H9 (cell line): ENCODE measurements at regions not wholly inside any gene's neighbourhood (a gene's known extent, or its start where the extent isn't known, plus 50 kb on each side); places are given as distances from the start of the nearest gene placed in this dataset.

Experiments
- DNase-seq: peaks from one replicate; pipeline ENCODE4 v3.0.0-alpha.2; 2017
- H2AFZ ChIP-seq: one replicate; pipeline ENCODE4 v1.6.1; 2013; ENCODE audit warnings: mild to moderate bottlenecking, low read length, control low read depth, moderate library complexity
- H2AK5ac ChIP-seq: 2 replicates; pipeline ENCODE4 v1.6.1; 2013; ENCODE audit warnings: low read length, control low read depth, mixed read lengths; ENCODE audit not compliant: insufficient read length
- H2BK120ac ChIP-seq: one replicate; pipeline ENCODE4 v1.6.1; 2013; ENCODE audit warnings: low read depth, mild to moderate bottlenecking, low read length, control low read depth, inconsistent platforms; ENCODE audit not compliant: poor library complexity, severe bottlenecking
- H2BK12ac ChIP-seq: 2 replicates; pipeline ENCODE4 v1.6.1; 2013; ENCODE audit warnings: low read length, control low read depth, mixed read lengths, low read depth; ENCODE audit not compliant: insufficient read length
- H2BK15ac ChIP-seq: 2 replicates; pipeline ENCODE4 v1.6.1; 2013; ENCODE audit warnings: low read depth, low read length, control low read depth
- H2BK20ac ChIP-seq: one replicate; pipeline ENCODE4 v1.6.1; 2013; ENCODE audit warnings: low read depth, mild to moderate bottlenecking, low read length, control low read depth, inconsistent platforms; ENCODE audit not compliant: poor library complexity, severe bottlenecking
- H2BK5ac ChIP-seq: 2 replicates; pipeline ENCODE4 v1.6.1; 2013; ENCODE audit warnings: low read length, control low read depth, mixed read lengths; ENCODE audit not compliant: insufficient read length
- H3K14ac ChIP-seq: 2 replicates; pipeline ENCODE4 v1.6.1; 2013; ENCODE audit warnings: low read length, control low read depth; ENCODE audit not compliant: insufficient read depth
- H3K18ac ChIP-seq: 2 replicates; pipeline ENCODE4 v1.6.1; 2013; ENCODE audit warnings: low read depth, mild to moderate bottlenecking, mixed read lengths, low read length, control low read depth; ENCODE audit not compliant: insufficient read length
- H3K23ac ChIP-seq: 2 replicates; pipeline ENCODE4 v1.6.1; 2013; ENCODE audit warnings: low read length, control low read depth, mixed read lengths, low read depth; ENCODE audit not compliant: insufficient read length
- H3K23me2 ChIP-seq: 2 replicates; pipeline ENCODE4 v1.6.1; 2013; ENCODE audit warnings: low read depth, mild to moderate bottlenecking, mixed read lengths, low read length, control low read depth; ENCODE audit not compliant: insufficient read length, poor library complexity, severe bottlenecking
- H3K27ac ChIP-seq: 2 replicates; pipeline ENCODE4 v1.5.1; 2013; ENCODE audit warnings: low read length, control low read depth, mixed read lengths, low read depth; ENCODE audit not compliant: insufficient read length
- H3K27me3 ChIP-seq: 2 replicates; pipeline ENCODE4 v1.6.1; 2013; ENCODE audit warnings: low read length, control low read depth, inconsistent platforms; ENCODE audit not compliant: insufficient read depth
- H3K4ac ChIP-seq: 2 replicates; pipeline ENCODE4 v1.6.1; 2013; ENCODE audit warnings: low read depth, mild to moderate bottlenecking, control low read depth, inconsistent platforms, low read length, moderate library complexity
- H3K4me1 ChIP-seq: 2 replicates; pipeline ENCODE4 v1.6.1; 2013; ENCODE audit warnings: low read length, control low read depth, inconsistent platforms; ENCODE audit not compliant: insufficient read depth
- H3K4me2 ChIP-seq: 2 replicates; pipeline ENCODE4 v1.6.1; 2013; ENCODE audit warnings: low read length, control low read depth, mixed read lengths; ENCODE audit not compliant: insufficient read length, insufficient read depth
- H3K56ac ChIP-seq: 2 replicates; pipeline ENCODE4 v1.6.1; 2013; ENCODE audit warnings: low read depth, mild to moderate bottlenecking, mixed read lengths, low read length, control low read depth; ENCODE audit not compliant: insufficient read length
- H3K79me1 ChIP-seq: 2 replicates; pipeline ENCODE4 v1.6.1; 2013; ENCODE audit warnings: low read depth, mild to moderate bottlenecking, moderate library complexity, low read length, control low read depth, inconsistent platforms; ENCODE audit not compliant: insufficient read depth, poor library complexity, severe bottlenecking
- H3K79me2 ChIP-seq: 2 replicates; pipeline ENCODE4 v1.6.1; 2013; ENCODE audit warnings: low read length, control low read depth, inconsistent platforms; ENCODE audit not compliant: insufficient read depth
- H3K9ac ChIP-seq: 2 replicates; pipeline ENCODE4 v1.6.1; 2013; ENCODE audit warnings: low read length, control low read depth, mixed read lengths; ENCODE audit not compliant: insufficient read length; ENCODE audit errors: extremely low read depth
- H3K9me3 ChIP-seq: one replicate; pipeline ENCODE4 v1.6.1; 2013; ENCODE audit warnings: low read depth, low read length, inconsistent platforms; ENCODE audit not compliant: control insufficient read depth
- H3T11ph ChIP-seq: one replicate; pipeline ENCODE4 v1.6.1; 2013; ENCODE audit warnings: mild to moderate bottlenecking, low read length, control low read depth, inconsistent platforms
- H4K20me1 ChIP-seq: one replicate; pipeline ENCODE4 v1.6.1; 2013; ENCODE audit not compliant: control insufficient read depth, insufficient read length, insufficient read depth
- H4K5ac ChIP-seq: 2 replicates; pipeline ENCODE4 v1.6.1; 2013; ENCODE audit warnings: low read depth, mild to moderate bottlenecking, mixed read lengths, low read length, control low read depth; ENCODE audit not compliant: insufficient read length
- H4K8ac ChIP-seq: replicated peaks from 2 replicates; pipeline ENCODE4 v1.6.1; 2013; ENCODE audit warnings: low read length, control low read depth, mixed read lengths, low read depth; ENCODE audit not compliant: insufficient read length
- H4K91ac ChIP-seq: 2 replicates; pipeline ENCODE4 v1.6.1; 2013; ENCODE audit warnings: low read depth, mild to moderate bottlenecking, moderate library complexity, mixed read lengths, low read length, control low read depth; ENCODE audit not compliant: insufficient read length
- H3K27ac Mint-ChIP-seq, 3 experiments: 2 replicates in 2 of 3; 3 replicates in 1 of 3; pipeline ENCODE4 v1.8.0; 2020 to 2021; ENCODE audit warnings: mixed read lengths in 3 of 3, mild to moderate bottlenecking in 1 of 3, moderate library complexity in 1 of 3
- H3K27me3 Mint-ChIP-seq: 2 replicates; pipeline ENCODE4 v1.8.0; 2021; ENCODE audit warnings: low read depth, mild to moderate bottlenecking, moderate library complexity, mixed read lengths
- H3K36me3 Mint-ChIP-seq, 3 experiments: 2 replicates in 2 of 3; 3 replicates in 1 of 3; pipeline ENCODE4 v1.8.0; 2020 to 2021; ENCODE audit warnings: low read depth in 3 of 3, mixed read lengths in 3 of 3; ENCODE audit not compliant: insufficient read depth in 1 of 3
- H3K4me1 Mint-ChIP-seq, 2 experiments: 2 replicates each; pipeline ENCODE4 v1.8.0; 2020; ENCODE audit warnings: mixed read lengths in 2 of 2
- H3K4me3 Mint-ChIP-seq, 2 experiments: 2 replicates in 1 of 2; 3 replicates in 1 of 2; pipeline ENCODE4 v1.8.0; 2020 to 2021; ENCODE audit warnings: mild to moderate bottlenecking in 2 of 2, mixed read lengths in 2 of 2, moderate library complexity in 1 of 2
- H3K9me3 Mint-ChIP-seq, 2 experiments: 2 replicates in 1 of 2; 3 replicates in 1 of 2; pipeline ENCODE4 v1.8.0; 2020; ENCODE audit warnings: mild to moderate bottlenecking in 2 of 2, mixed read lengths in 2 of 2, moderate library complexity in 1 of 2
- CTCF ChIP-seq: fragments of 200-600 bp; sonication (generic); conservative IDR thresholded peaks from 3 replicates; pipeline ENCODE4 v1.8.0; 2021; ENCODE audit warnings: antibody characterized with exemption, mild to moderate bottlenecking
- WGBS: extraction: QIAGEN DNeasy Blood & Tissue Kit; methylation state at CpG from one replicate; pipeline ENCODE4 v1.1.7; 2013; ENCODE audit warnings: missing lambda C conversion rate, low lambda C conversion rate, mixed read lengths; ENCODE audit not compliant: insufficient read length; ENCODE audit errors: extremely low coverage; 5-methylcytosine and 5-hydroxymethylcytosine counted together

- no peak overlapping the region for H3K9ac ChIP-seq
- H2BK12ac ChIP-seq, result no peak overlapping the region
- H3K4me3 Mint-ChIP-seq, result no peak overlapping the region
- H3K4me1 Mint-ChIP-seq, result peaks cover 11 to 28% of the 10 kb centered on the region in 2 experiments
- H3K9me3 Mint-ChIP-seq, result peaks cover 35% of the 10 kb centered on the region in 2 experiments
- no peak overlapping the region for H2BK5ac ChIP-seq
- TF ChIP-seq CTCF, result no peak
- H3K27me3 ChIP-seq, result no peaks in the 10 kb centered on the region
- no peaks in the 10 kb centered on the region for H4K20me1 ChIP-seq
- H2AFZ ChIP-seq, result no peak overlapping the region
- H3K36me3 Mint-ChIP-seq, result peaks cover 1 to 6% (median 1%) of the 10 kb centered on the region in 3 experiments; a peak in 5 of 7 replicates
- H3K23me2 ChIP-seq, result no peaks in the 10 kb centered on the region
- no peak overlapping the region for H2AK5ac ChIP-seq
- no peaks in the 10 kb centered on the region for H3K27me3 Mint-ChIP-seq
- H2BK20ac ChIP-seq, result no peak overlapping the region
- no peaks in the 10 kb centered on the region for H3K79me1 ChIP-seq
- no peak overlapping the region for H3K4ac ChIP-seq
- no peak overlapping the region for H4K8ac ChIP-seq
- H3K79me2 ChIP-seq, result no peaks in the 10 kb centered on the region
- no peaks in the 10 kb centered on the region for H3K9me3 ChIP-seq
- no peaks in the 10 kb centered on the region; the same call in 1 of the 2 replicates for H3K4me1 ChIP-seq
- H4K5ac ChIP-seq, result no peak overlapping the region
- no peak overlapping the region for H3K23ac ChIP-seq
- WGBS, result no CpG with 5 or more reads among the region's 4 CpGs
- no peak overlapping the region for H2BK120ac ChIP-seq
- H3K14ac ChIP-seq, result no peak overlapping the region
- H2BK15ac ChIP-seq, result no peak overlapping the region
- no peak overlapping the region for H3K4me2 ChIP-seq
- no peak overlapping the region for H3K56ac ChIP-seq
- no peak overlapping the region for H3K18ac ChIP-seq
- DNase-seq, result no peak
- H3T11ph ChIP-seq, result no peak overlapping the region
- H4K91ac ChIP-seq, result no peak overlapping the region
- H3K27ac ChIP-seq, result no peak overlapping the region
- H3K27ac Mint-ChIP-seq, result no peak overlapping the region
Observed at GRCh38 chrX:10709276-10709675, 88.9 kb upstream of the MID1 start.
